ENCODE measurements at regions not wholly inside any gene's neighbourhood (a gene's known extent, or its start where the extent isn't known, plus 50 kb on each side); places are given as distances from the start of the nearest gene placed in this dataset.

GRCh38 chr7:94095316-94096009 is 91.3 kb upstream of the BET1 start:
- CTCF ChIA-PET, result no interaction called here
- DNase-seq, result no peak
- no peaks in the 10 kb centered on the region for H4K20me1 ChIP-seq (ENCODE audit: insufficient read depth)
- H3F3A ChIP-seq (ENCODE audit: insufficient read depth, low read depth), result no peaks in the 10 kb centered on the region
- no peaks in the 10 kb centered on the region for H3K36me3 ChIP-seq (ENCODE audit: low read depth)
- no peak overlapping the region for H2AFZ ChIP-seq
- H3K9me3 ChIP-seq (ENCODE audit: insufficient read depth, low read depth), result no peaks in the 10 kb centered on the region
- BruUV-seq (replicated peaks), result no TSS peak
- TF ChIP-seq CTCF (conservative IDR thresholded peaks at IDR 0.05) (no peak), EZH2 (IDR thresholded peaks at IDR 0.05; ENCODE audit: low read depth) (no peak)
- POLR2A ChIA-PET (ENCODE audit: unreplicated experiment), result no interaction called here
- no peak overlapping the region for H3K4me2 ChIP-seq
- no peaks in the 10 kb centered on the region for H3K79me2 ChIP-seq (ENCODE audit: low read depth)
- H3K27me3 ChIP-seq (ENCODE audit: insufficient read depth, low read depth), result no peaks in the 10 kb centered on the region
- H3K4me1 ChIP-seq (replicated peaks; ENCODE audit: insufficient read depth), result no peaks in the 10 kb centered on the region
- intact Hi-C loops (cut with micrococcal nuclease; ENCODE audit: unreplicated experiment), result no loop called here
- no peak overlapping the region for H3K4me3 ChIP-seq
- H3K27ac ChIP-seq, result no peak overlapping the region
- H3K9me2 ChIP-seq (ENCODE audit: insufficient read depth), result no peaks in the 10 kb centered on the region

GRCh38 chr7:94099679-94100078 is 95.5 kb upstream of the BET1 start:
- H4K20me1 ChIP-seq (ENCODE audit: insufficient read depth), result no peaks in the 10 kb centered on the region
- H3F3A ChIP-seq (ENCODE audit: insufficient read depth, low read depth), result no peaks in the 10 kb centered on the region
- H3K9me2 ChIP-seq (ENCODE audit: insufficient read depth), result 0 out of 2 replicates have a peak, but pooled peaks cover 5% of the 10 kb centered on the region
- no peaks in the 10 kb centered on the region for H3K4me1 ChIP-seq (replicated peaks; ENCODE audit: insufficient read depth)
- BruUV-seq (replicated peaks), result no TSS peak
- CTCF ChIA-PET, result interaction anchor here (0.6 kb wide), 1 partner anchor 11 kb away, joined by 3 read pairs; no protein-coding TSS in a partner anchor
- no peak overlapping the region for H3K4me2 ChIP-seq
- H3K27me3 ChIP-seq (ENCODE audit: insufficient read depth, low read depth), result no peaks in the 10 kb centered on the region
- H3K27ac ChIP-seq, result no peak overlapping the region
- H3K79me2 ChIP-seq (ENCODE audit: low read depth), result no peaks in the 10 kb centered on the region
- no peak for DNase-seq
- H3K36me3 ChIP-seq (ENCODE audit: low read depth), result no peaks in the 10 kb centered on the region
- no peak overlapping the region; the same call in 1 of the 2 replicates for H2AFZ ChIP-seq
- intact Hi-C loops (cut with micrococcal nuclease; ENCODE audit: unreplicated experiment), result no loop called here
- TF ChIP-seq CTCF (conservative IDR thresholded peaks at IDR 0.05) (no peak), EZH2 (IDR thresholded peaks at IDR 0.05; ENCODE audit: low read depth) (no peak)
- POLR2A ChIA-PET (ENCODE audit: unreplicated experiment), result no interaction called here
- H3K4me3 ChIP-seq, result no peak overlapping the region
- H3K9me3 ChIP-seq (ENCODE audit: insufficient read depth, low read depth), result no peaks in the 10 kb centered on the region

- intact Hi-C loops (cut with micrococcal nuclease; ENCODE audit: unreplicated experiment), result no loop called here
- no peak for DNase-seq
- no peak overlapping the region for H2AFZ ChIP-seq
- H3K79me2 ChIP-seq (ENCODE audit: low read depth), result no peaks in the 10 kb centered on the region
- no peak overlapping the region for H3K4me2 ChIP-seq
- H3K27me3 ChIP-seq (ENCODE audit: insufficient read depth, low read depth), result no peaks in the 10 kb centered on the region
- ChIA-PET POLR2A (ENCODE audit: unreplicated experiment) (interaction anchor here (0.7 kb wide), 1 partner anchor 319 kb away, joined by 20 read pairs; no protein-coding TSS in a partner anchor), CTCF (no interaction called here)
- H3K9me2 ChIP-seq (ENCODE audit: insufficient read depth), result 0 out of 2 replicates have a peak, but pooled peaks cover 5% of the 10 kb centered on the region
- H3K4me3 ChIP-seq, result no peak overlapping the region
- no peaks in the 10 kb centered on the region for H3K9me3 ChIP-seq (ENCODE audit: insufficient read depth, low read depth)
- no peaks in the 10 kb centered on the region for H3K36me3 ChIP-seq (ENCODE audit: low read depth)
- H3K27ac ChIP-seq, result no peak overlapping the region
- H3F3A ChIP-seq (ENCODE audit: insufficient read depth, low read depth), result no peaks in the 10 kb centered on the region
- H3K4me1 ChIP-seq (replicated peaks; ENCODE audit: insufficient read depth), result no peaks in the 10 kb centered on the region
- H4K20me1 ChIP-seq (ENCODE audit: insufficient read depth), result no peaks in the 10 kb centered on the region
- BruUV-seq (replicated peaks), result no TSS peak
- TF ChIP-seq EZH2 (IDR thresholded peaks at IDR 0.05; ENCODE audit: low read depth) (no peak), CTCF (conservative IDR thresholded peaks at IDR 0.05) (no peak)
Measured at GRCh38 chr7:94100723-94101345, 96.7 kb upstream of the BET1 start.
